ENCODE measurements at regions not wholly inside any gene's neighbourhood (a gene's known extent, or its start where the extent isn't known, plus 50 kb on each side); places are given as distances from the start of the nearest gene placed in this dataset.
"Not testable (repeated sequence)": the region's sequence is repeated elsewhere in the genome, so short reads cannot be mapped to it uniquely, and the experiment has no call there.

GRCh38 chr1:200282497-200283122 is 127.2 kb downstream of the ZNF281 start:
- no peak for DNase-seq (ENCODE audit: low spot score)

GRCh38 chr1:200281201-200281835 is 128.5 kb downstream of the ZNF281 start:
- DNase-seq (ENCODE audit: low spot score) = no peak

GRCh38 chr1:200279810-200280411 is 129.9 kb downstream of the ZNF281 start:
- DNase-seq (ENCODE audit: low spot score) = peak; percentile 58

GRCh38 chr1:200275816-200276453 is 133.9 kb downstream of the ZNF281 start:
- DNase-seq (ENCODE audit: low spot score) = no peak

- DNase-seq (ENCODE audit: low spot score) = no peak
Measured at GRCh38 chr1:200275415-200275814, 134.4 kb downstream of the ZNF281 start.

- DNase-seq (ENCODE audit: low spot score) = no peak
Measured at GRCh38 chr1:200274116-200274515, 135.7 kb downstream of the ZNF281 start.

- no peak for DNase-seq (ENCODE audit: low spot score)
Measured at GRCh38 chr1:200272481-200273068, 137.3 kb downstream of the ZNF281 start.

- no peak for DNase-seq (ENCODE audit: low spot score)
Measured at GRCh38 chr1:200269256-200269655, 140.6 kb downstream of the ZNF281 start.

- DNase-seq (ENCODE audit: low spot score) = no peak
Measured at GRCh38 chr1:200267937-200268336, 141.9 kb downstream of the ZNF281 start.

GRCh38 chr1:200267458-200267857 is 142.4 kb downstream of the ZNF281 start:
- DNase-seq (ENCODE audit: low spot score) = no peak

- no peak for DNase-seq (ENCODE audit: low spot score)
Measured at GRCh38 chr1:200266871-200267270, 143.0 kb downstream of the ZNF281 start.

GRCh38 chr1:200265881-200266280 is 144.0 kb downstream of the ZNF281 start:
- no peak for DNase-seq (ENCODE audit: low spot score)

- no peak for DNase-seq (ENCODE audit: low spot score)
Measured at GRCh38 chr1:200265104-200265503, 144.7 kb downstream of the ZNF281 start.

GRCh38 chr1:200263203-200263602 is 146.6 kb downstream of the ZNF281 start:
- DNase-seq (ENCODE audit: low spot score) = no peak

GRCh38 chr1:200262326-200262965 is 147.4 kb downstream of the ZNF281 start:
- no peak for DNase-seq (ENCODE audit: low spot score)

- DNase-seq (ENCODE audit: low spot score) = no peak
Measured at GRCh38 chr1:200260597-200261335, 149.1 kb downstream of the ZNF281 start.

GRCh38 chr1:200258447-200259375 is 151.1 kb downstream of the ZNF281 start:
- peak; percentile 28 for DNase-seq (ENCODE audit: low spot score)

- peak; percentile 5 for DNase-seq (ENCODE audit: low spot score)
Measured at GRCh38 chr1:200257235-200257634, 152.6 kb downstream of the ZNF281 start.

- DNase-seq (ENCODE audit: low spot score) = not testable (repeated sequence)
Measured at GRCh38 chr1:200254602-200255001, 155.2 kb downstream of the ZNF281 start.

All from A172 (cell line).